Activated T-cell treated with anti-CD3 and anti-CD28 coated beads for 24 hours (primary cell): ENCODE measurements at regions not wholly inside any gene's neighbourhood (a gene's known extent, or its start where the extent isn't known, plus 50 kb on each side); places are given as distances from the start of the nearest gene placed in this dataset.
"Not testable (repeated sequence)": the region's sequence is repeated elsewhere in the genome, so short reads cannot be mapped to it uniquely, and the experiment has no call there.

Source experiments
- DNase-seq: peaks from one replicate; pipeline ENCODE4 v3.0.0-alpha.2; 2020; ENCODE audit warnings: low read depth

DNA sequence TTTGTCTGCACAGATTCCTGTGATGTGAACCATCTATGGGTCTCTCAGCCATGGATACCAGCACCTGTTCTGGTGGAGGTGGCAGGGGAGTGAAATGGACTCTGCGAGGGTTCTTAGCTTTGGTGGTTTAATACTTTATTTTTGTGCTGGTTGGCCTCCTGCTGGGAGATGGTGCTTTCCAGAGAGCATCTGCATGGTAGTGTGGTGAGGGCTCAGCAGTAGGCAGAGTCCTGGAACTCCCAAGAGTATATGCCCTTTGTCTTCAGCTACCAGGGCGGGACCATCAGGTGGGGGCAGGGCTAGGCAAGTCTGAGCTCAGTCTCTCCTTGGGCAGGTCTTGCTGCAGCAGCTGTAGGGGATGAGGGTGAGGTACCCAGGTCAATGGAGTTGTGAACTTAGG lies 97.5 kb upstream of the TRIM2 start:
- not testable (repeated sequence) for DNase-seq

DNA sequence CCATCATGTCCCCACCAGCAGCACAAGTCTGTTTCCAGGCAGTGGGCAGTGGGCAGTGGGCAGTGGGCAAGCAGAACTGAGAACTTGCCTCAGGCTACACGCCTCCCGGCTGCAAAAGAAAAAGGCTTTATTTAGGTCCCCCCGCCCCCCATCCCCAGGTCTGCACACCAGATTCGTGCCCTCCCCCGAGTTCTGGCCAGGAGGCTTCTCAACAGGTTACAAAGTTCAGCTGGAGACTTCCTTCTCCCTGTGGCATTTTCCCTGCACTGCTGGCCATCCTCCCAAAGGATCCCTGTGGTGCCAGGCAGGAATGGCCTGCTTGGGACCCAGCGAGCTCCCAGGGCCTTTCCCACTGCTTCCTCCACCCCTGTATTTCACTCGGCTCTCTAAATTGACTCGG lies 97.0 kb upstream of the TRIM2 start:
- DNase-seq: no peak

DNA sequence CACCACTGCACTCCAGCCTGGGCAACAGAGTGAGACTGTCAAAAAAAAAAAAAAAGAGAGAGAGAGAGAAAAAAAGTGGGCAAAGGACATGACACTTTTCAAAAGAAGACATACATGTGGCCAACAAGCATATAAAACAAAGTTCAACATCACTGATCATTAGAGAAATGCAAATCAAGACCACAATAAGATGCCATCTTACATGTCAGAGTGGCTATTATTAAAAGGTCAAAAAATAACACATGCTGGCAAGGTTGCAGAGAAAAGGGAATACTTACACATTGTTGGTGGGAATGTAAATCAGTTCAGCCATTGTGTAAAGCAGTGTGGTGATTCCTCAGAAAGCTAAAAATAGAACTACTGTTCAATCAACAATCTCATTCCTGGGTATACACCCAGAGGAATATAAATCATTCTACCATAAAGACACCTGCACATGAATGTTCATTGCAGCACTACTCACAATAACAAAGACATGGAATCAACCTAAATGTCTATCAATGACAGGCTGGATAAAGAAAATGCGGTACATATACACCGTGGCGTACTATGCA lies 94.9 kb upstream of the TRIM2 start:
- no peak for DNase-seq

DNA sequence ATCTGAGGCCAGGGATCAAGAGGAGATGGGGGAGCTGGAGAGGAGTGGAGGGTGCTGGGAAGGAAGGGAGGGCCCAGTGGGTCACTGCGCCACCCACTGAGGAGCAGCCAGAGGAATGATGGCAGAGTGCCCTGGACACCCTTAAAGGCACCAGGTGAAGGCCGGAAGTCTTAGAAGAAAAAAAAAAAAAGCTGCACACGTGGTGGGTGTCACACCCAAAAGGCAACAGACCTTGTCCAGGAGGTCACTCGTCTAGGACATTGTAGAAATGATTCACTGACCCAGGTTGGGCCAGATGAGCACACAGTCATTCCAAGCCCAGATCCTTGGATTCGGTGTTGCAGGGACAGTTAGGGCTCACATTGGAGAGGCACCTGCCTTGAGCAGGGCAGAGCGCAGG lies 93.5 kb upstream of the TRIM2 start:
- DNase-seq: no peak

DNA sequence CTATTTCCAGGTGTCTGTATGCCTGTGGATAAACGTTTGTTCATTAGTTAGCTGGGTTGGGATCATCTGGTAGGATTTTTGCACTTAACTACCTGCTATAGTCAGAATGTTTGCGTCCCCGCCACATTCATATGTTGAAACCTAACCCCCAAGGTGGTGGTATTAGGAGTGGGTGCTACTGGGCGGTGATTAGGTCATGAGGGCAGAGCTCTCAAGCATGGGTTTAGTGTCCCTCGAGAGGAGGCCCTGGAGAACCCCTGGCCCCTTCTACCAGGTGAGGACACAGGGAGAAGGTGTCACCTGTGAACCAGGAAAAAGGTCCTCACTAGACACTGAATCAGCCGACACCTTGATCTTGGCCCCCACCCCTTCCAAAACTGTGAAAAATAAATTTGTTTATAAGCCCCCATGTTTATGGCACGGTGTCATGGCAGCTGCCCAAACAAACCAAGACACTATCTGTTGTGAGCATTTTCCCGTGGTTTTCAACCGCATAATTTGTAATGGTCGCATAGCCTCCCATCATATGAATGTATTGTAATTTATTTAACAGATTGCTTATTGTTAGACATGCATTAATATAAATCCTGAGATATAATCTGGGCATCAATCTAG lies 92.7 kb upstream of the TRIM2 start:
- DNase-seq: no peak

DNA sequence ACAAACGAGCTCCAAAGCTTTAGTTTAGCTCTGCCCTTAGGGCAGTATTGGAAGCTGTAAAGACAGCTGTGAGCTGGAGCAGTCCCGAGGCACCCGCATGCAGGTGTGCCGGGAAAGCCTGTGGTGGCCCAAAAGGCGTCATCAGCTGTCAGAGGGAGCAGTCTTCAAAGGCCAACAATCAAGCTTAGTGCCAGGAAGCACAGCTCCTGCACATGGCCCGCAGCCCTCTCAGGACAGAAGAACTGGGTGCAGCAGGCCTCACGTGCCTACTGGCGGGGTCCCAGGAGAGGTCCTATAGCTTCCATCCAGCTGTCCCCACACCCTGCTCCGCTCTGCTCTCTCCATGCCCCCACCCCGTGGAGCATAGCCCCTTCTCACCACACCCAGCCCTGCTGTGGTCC lies 92.2 kb upstream of the TRIM2 start:
- DNase-seq: peak; percentile 16

DNA sequence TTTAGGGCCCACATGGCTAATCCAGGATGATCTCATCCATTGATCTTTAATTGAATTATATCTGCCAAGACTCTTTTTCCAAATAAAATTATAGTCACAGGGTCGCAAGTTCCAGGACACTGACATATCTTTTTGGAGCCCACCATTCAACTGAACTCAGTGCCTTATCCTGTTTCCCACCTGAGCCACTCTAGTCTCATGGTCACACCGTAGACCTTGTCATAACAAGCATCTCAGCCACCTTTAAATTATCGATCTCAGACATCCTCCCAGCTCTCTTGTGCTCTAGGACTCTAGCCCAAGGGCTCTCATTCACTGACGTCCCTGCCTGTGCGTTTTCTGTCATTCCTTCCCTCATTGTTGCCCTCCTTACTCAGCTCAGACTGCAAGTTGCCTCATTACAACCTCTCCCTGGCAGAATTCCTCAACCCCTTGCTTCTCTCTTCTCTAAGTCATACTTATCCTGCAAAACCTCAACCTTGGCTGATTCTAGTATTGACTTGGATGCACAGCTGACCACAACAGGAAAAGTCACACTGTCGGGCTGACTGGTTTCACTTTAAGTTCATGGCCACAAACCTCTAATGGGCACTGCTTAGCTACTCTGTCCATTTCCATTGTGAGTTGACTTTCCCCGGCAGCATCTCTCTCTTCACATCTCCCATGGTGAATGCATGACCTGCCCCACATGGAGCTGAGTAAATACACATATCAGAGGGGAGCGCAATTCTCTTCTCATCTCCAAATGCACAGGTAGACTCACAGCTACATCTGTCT lies 91.0 kb upstream of the TRIM2 start:
- no peak for DNase-seq

DNA sequence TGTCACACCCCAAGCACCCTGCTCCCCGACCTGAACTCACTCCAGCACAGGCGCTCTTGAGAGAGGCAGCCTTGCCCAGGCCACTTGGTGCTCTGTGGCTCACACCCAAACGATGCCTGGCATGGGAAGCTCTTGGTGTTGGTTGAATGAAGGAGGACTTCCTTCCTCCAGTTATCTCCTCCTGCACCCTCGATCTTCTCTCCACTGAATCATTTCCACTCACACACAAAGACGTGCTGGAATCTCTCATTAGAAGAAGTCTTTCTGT lies 90.5 kb upstream of the TRIM2 start:
- no peak for DNase-seq

DNA sequence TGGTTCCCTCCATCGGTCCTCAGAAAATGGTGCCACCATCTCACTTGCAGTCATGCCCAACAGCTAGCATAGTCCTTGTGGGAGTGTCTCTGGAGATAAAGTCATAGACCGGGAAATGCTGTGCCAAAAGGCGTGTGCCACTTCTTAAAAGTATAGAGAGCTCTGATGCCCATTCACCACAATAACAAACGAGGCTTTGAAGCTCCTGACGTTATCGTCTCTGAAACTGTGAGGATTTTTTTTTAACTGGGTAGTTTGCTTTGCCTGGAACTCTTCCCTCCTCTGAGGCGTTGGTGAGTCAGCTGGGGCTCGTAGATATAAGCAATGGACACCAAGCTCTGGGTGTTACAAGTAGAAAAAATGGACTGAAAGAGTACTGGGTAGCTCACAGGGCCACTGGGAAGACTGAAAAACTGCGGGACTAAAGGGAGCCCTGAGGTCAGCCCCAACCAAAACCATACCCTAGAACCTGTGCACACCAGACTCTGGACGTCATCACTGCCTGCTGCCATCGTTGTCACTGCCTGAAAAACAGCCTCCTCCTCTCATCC lies 89.4 kb upstream of the TRIM2 start:
- DNase-seq: peak; percentile 48

DNA sequence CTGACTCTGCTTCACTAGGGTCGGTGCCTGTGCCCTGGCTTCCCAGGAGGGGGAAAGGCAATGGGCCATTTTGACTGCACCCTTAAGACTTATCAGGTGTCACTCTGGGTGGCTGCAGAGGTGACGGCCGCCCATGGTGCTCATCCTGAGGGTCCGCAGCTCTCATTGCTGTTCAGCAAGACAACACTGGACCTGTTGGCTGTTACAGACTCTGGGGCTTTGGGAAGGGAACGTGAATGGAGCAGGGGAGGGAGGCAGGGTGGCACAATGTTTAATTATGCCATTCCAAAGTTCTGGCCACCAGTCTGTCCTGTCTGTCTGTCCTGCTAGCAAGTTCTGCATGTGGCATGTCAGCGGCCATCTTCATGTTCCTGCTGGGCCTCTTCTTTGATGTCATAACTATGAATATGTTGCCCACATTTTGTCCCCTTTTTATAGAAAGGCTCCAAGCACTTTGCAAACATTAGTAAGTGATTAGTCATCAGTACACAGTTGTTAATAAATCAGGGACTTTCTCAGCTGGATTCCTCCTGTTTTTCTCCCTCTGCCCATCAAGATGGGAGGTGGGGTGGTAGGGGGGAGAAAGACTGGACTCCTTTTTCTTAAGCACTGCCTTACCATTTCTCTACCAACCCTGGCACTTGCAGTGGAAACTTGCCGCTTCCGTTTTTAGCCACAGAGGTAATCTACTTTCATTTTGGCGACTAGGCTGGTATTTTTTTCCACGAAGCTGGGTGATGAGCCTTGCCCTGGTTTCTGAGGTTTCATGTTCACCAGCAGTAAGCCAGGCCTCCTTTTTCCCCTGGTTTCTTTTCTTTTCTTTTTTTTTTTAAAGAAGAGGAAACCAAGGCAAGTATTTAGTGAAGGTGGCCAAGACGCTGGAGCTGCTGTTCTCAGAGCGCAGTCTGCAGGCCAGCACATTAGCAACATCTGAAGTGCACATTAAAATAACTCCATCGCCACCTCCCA lies 88.6 kb upstream of the TRIM2 start:
- DNase-seq: peak; percentile 77

DNA sequence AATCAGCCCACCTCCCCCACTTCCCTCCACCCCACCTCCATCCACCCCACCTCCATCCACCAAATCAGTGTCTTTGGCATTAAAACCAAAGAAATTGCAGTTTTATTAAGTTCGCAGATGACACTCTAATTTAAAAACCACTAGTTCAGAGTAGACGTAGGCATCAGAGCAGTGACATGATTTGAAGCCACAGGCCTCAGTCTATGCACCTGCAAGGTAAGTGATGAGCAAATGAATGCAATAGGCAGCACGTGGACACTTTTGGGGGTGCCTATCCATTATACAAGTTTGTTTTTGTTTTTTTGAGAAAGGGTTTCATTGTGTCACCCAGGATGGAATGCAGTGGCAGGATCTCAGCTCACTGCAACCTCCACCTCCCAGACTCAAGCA lies 88.0 kb upstream of the TRIM2 start:
- no peak for DNase-seq

DNA sequence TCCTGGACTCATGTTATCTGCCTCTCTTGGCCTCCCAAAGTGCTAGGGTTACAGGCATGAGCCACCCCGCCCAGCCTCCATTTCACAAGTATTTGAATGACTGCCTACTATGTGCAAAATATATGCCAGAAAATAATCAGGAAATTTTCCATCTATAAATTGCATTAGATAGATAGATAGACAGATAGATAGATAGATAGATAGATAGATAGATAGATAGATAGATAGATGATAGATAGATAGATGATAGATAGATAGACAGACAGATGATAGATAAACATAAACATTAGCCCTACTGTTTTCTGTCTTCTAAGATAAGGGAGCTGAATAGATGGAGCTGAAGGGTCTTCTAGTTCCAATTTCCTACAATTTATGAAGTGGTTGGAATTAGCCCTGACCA lies 87.4 kb upstream of the TRIM2 start:
- no peak for DNase-seq

DNA sequence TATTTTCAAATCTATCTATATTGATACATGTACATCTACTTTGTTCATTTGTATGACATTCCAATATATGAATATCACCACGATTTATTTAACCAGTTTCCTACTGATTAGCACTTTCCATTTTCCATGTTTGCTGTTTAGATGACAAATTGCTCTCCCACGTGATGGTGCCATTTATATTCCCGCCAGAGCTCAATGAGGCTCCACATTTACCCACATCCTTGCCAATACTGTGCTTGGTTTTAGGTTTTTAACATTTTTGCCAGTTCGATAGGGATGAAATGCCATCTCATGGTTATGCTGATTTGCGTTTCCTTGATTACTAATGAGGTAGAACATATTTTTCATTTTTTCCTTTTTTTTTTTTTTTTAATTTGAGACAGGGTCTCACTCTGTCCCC lies 86.7 kb upstream of the TRIM2 start:
- DNase-seq: no peak

DNA sequence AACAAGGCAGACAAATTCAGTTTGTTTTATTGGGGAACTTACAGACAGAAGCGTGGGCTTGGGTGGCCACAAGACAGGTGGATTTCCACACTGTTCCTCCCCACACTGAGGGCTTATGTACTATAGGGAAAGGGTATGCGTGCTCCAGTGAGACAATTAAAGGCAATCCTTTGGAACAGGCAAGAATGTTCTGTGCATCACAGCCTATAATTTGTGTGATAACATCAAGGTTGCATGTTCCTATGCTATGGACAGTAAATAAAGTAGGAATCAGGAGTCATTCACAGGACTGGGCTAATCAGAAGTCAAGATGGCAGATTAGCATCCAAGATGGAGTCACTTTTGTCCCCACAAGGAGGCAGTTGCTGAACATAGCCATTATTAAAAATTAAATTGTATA lies 84.6 kb upstream of the TRIM2 start:
- DNase-seq: no peak

DNA sequence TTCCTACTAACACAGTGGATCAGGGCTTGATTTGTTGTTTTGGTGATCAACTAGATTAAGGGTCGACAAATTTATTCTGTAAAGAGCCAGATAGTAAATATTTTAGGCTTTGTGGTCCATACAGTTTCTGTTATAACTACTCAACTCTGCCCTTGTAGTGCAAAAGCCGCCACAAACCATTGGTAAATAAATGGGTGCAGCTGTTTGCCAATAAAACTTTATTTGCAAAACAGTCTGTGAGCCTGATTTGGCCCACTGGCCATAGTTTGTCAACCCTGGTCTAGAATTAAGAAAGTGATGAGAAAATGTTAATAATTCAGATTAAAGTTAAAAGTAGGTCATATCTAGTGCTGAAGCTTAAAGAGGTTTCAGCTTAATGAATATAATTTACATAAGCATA lies 84.0 kb upstream of the TRIM2 start:
- DNase-seq: no peak

DNA sequence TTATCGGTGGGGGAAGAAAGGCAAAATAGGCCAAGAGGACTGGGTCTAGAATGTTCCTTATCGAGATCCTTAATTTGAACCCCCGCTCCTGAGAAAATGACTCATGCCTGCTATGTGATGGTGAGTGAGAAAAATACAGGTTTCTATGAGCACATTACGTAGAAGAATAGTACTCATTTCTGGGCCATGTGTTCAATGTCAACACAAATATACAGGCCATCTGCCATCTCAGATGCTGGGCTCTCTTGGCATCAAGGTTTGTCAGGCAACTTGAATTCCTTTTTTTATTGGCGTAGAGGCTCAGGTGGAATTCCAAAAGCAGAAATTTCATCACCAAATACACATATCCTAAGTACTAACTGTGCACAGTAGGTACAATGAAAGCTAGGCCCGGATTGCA lies 81.4 kb upstream of the TRIM2 start:
- no peak for DNase-seq

DNA sequence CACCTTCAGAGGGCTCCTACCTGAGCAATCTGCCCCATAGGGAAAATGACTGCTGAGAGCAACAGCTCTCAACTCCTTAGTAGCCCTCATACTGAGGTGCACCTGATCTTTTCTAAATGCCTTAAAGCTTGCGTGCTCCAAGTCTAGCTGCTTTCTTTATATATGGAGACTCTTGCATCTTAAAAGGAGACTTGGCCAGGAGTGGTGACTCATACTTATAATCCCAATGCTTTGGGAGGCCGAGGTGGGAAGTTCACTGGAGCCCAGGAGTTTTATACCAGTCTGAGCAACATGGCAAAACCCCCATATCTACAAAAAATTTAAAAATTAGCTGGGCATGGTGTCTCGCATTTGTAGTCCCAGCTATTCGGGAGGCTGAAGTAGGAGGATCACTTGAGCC lies 78.1 kb upstream of the TRIM2 start:
- no peak for DNase-seq

DNA sequence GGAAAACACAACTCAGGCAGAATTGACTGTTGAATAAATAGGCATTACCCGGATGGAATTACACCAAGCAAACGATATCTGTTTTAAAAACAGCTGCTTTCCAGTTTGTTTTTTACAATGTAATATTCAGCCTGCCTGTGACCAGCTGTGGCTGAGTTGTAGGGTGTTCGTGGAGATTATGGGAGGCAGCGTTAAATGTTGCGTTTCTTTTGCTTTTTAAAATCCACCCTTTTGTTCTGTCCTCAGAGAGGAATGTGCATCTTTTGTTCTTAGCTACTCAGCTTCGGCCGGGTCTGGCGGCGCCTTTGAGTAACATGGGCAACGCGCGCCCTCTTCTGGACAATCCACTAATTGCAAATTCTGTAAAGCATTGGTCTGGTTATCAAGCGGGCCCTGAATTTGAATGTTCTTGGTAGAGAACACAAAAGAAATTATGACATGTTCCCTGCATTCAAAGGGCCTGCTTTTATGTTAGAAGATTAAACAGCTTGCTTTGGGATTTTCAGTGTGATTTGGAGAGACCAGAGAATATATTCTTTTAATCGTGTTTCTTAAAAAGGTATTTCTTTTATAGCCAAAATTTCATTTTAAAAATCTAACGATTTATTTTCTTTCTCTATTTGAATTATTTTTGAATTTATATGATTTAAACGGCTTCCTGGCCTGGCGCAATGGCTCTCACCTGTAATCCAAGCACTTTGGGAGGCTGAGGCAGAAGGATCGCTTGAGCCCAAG lies 76.3 kb upstream of the TRIM2 start:
- DNase-seq: peak; percentile 75

DNA sequence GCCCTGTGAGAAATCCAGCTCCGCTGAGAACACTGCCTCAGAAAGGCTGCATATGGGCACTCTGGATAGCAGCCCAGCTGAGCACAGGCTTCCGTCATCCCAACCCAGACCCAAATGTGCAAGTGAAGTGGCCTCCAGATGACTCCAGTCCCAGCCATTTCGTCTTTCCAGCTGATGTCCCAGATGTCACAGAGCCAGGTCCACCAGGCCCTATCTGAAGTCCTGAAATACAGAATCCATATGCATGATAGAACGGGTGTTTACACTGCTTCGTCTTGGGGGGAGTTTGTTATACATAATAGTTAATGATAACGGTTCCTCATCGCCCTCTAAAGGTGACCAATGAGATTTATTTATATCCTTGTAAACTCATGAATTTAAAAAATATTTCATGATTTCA lies 72.6 kb upstream of the TRIM2 start:
- DNase-seq: no peak

DNA sequence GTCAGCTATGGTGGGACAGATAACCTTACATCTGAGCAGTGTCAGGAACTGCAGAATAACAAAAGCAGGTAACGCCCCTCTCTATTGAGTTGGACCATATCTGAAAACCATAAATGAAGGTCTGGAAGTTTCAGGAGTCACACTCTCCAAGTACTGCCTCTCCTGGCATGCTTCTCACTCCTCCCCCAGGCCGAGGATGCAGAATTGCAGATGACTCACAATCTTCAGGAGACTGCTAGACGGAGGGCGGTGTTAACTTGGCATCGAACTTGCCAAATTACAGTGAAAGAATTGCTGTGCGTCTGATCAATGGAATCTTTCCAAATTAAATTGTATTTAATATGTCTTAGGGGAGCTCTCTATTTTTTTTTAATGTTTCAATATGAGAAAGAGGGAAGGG lies 67.1 kb upstream of the TRIM2 start:
- DNase-seq: no peak

DNA sequence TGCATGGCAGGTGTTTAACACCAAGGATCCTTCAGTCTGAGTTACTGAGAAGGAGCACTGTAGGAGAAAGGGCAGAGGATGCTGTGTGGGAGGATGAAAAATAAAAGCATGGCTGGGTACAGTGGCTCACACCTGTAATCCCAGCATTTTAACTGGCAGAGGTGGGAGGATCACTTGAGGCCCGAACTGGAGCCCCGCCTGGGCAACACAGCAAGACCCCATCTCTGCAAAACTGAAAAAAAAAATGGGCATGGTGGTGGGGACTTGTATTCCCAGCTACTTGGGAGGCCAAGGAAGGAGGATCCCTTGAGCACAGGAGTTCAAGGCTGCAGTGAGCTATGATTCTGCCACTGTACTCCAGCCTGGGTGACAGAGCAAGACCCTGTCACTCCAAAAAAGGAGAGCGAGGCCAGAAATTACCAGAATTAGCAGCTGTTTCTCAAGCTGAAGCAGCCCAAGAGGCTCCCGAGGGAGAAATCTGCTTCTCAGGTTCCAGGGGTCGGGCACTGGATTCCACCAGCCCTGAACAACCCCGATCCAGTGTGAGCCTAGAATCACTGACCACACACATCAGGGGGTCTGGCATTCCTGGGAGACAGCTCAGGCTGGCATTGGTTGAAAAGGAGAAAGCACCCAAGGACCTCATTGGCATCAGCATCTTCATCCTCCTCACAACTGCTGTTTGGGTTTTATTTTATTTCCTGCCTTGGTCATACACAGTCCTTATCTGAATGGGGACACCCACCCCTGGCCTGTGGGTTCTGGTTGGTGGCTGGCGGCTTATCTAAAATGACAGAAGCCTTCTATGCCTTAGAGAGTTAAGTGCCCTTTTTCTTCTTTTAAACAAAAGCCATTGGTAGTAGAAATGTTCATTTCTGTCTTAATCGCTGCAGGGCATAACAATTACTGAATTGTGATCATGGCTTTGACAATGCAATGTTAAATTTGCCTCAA lies 66.3 kb upstream of the TRIM2 start:
- no peak for DNase-seq
